Endothelial cell of umbilical vein (primary cell): ENCODE measurements at regions not wholly inside any gene's neighbourhood (a gene's known extent, or its start where the extent isn't known, plus 50 kb on each side); places are given as distances from the start of the nearest gene placed in this dataset.

Experiments used
- CTCF ChIP-seq, 2 donors: IDR thresholded peaks; 1 replicate in 1 of 2; 2 replicates in 1 of 2; pipeline ENCODE4 v1.5.1; 2011; ENCODE audit warnings: low read length in 2 of 2, mild to moderate bottlenecking in 2 of 2, moderate library complexity in 2 of 2, control low read depth in 1 of 2, inconsistent platforms in 1 of 2, low read depth in 1 of 2; ENCODE audit not compliant: insufficient read depth in 1 of 2; ENCODE audit errors: extremely low read depth in 1 of 2
- EZH2 ChIP-seq: IDR thresholded peaks from 2 replicates; pipeline ENCODE4 v1.6.1; 2012; ENCODE audit warnings: borderline replicate concordance, low read depth, mild to moderate bottlenecking, moderate library complexity, low read length, inconsistent platforms; ENCODE audit not compliant: severe bottlenecking
- MAX ChIP-seq: IDR thresholded peaks from 2 replicates; pipeline ENCODE4 v1.6.1; 2011; ENCODE audit not compliant: insufficient read depth, insufficient read length
- MYC ChIP-seq: IDR thresholded peaks from one replicate; pipeline ENCODE4 v1.6.1; 2011; ENCODE audit warnings: mild to moderate bottlenecking, low read depth, low read length
- POLR2A ChIP-seq: IDR thresholded peaks from 2 replicates; pipeline ENCODE4 v1.6.1; 2012; ENCODE audit warnings: low read depth, mild to moderate bottlenecking, control low read depth, low read length
- POLR2AphosphoS5 ChIP-seq: IDR thresholded peaks from 2 replicates; pipeline ENCODE4 v1.6.1; 2012; ENCODE audit warnings: low read depth, mild to moderate bottlenecking, control low read depth, low read length, moderate library complexity; ENCODE audit not compliant: insufficient read depth

- TF ChIP-seq MYC = no peak
- TF ChIP-seq POLR2A = no peak
- no peak for TF ChIP-seq CTCF (IDR thresholded peaks at IDR 0.05; ENCODE audit: extremely low read depth in 1 of 2, insufficient read depth in 1 of 2, low read depth in 1 of 2, low read length in 2 of 2)
- no peak for TF ChIP-seq MAX
- no peak for TF ChIP-seq POLR2AphosphoS5
- TF ChIP-seq EZH2 = no peak
Measured at GRCh38 chr20:20812136-20812535, 99.7 kb upstream of the RALGAPA2 start.
